GM21367 (cell line): ENCODE measurements at regions not wholly inside any gene's neighbourhood (a gene's known extent, or its start where the extent isn't known, plus 50 kb on each side); places are given as distances from the start of the nearest gene placed in this dataset.

ENCODE experiments used
- ATAC-seq: cut with Tn5 transposase; IDR thresholded peaks from one replicate; pipeline ENCODE4 v1.9.1; 2021; ENCODE audit not compliant: unreplicated experiment

DNA sequence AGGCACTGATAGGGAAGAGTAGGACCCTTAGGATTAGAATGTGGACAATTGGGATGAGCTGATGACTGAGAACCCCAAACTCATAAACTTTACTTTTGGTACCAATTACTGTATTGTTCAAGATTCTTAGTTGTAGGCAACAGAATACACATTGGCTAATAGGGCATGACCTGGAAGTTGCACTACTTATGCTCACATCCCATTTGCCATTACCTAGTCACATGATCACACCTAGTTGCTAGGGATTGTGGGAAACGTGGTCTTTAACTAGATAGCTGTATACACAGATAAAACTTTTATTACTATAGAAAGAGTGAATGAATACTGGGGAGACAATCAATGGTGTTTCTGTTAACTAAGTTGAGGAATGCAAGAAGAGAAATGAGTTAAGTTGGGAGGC, 113.4 kb upstream of the AKIRIN2 start:
- ATAC-seq, result no peak

DNA sequence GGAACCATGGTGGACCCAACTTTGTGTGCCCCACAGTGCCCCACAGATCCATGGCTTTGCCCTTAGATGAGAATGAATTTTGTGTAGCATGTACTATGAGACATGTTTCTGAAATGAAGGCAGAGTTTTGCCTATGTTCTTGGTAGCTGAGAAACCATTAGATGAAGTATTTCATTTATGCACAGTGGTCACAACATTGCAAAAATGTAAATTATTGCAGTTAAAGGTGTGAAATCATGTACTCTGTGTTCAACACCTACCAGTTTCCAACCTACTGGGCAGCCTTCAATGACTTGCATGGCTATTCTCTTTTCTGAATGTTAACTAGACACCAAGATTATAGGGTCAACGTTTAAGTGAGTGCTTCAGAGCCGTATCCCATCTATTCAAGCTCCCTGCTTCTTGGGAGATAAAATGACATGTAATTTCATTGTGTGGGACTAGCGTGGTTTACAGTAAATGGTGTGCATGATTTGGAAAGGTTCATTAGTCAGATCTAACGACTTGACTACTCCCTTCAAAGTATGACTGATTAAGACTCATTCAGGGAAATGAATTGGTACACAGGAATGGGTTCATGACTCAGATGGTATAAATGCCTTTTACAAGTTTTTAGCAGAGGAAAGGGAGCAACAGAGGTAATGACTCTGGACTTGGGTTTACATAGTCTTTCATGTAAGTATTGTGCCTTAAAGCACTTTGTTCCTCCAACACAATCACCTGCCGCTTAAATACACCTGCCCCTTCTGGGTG, 106.1 kb upstream of the AKIRIN2 start:
- ATAC-seq, result no peak

DNA sequence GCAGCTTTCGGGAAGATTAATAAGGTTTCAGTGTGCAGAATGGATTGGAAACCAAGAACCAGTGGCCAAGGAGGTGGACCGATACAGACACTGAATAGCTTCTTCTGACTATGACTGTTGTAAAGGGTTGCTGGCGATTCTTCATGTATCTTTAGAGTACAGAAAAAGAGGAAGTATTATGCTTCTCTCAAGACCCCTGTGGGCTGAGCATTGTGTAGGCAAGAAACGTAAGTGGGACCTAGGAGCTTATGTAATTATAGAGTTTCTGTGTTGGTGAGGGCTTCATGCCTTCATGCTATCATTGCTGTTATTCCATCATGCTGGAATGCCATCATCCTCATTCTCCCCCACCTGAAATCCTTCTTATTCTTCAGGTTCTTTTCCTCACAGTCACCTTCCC, 105.4 kb upstream of the AKIRIN2 start:
- peak; percentile 79 for ATAC-seq

DNA sequence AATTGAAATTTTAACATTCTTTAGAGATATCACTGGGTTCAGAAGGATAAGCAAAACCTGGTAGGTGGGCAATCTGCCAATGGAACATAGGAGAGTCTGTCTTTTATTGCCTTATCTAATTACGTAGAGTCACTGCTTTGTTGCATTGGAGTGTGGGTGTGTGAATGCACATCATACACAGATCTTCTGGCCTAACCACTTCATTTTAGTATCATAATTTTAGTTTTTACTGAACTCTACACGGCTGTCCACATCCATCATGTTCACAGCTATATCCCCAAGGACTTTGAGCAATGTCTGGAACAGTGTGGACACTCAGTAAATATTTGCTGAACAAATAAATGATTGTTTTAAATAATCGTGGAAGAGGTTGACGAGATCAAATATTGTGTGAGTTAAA, 104.6 kb upstream of the AKIRIN2 start:
- no peak for ATAC-seq

DNA sequence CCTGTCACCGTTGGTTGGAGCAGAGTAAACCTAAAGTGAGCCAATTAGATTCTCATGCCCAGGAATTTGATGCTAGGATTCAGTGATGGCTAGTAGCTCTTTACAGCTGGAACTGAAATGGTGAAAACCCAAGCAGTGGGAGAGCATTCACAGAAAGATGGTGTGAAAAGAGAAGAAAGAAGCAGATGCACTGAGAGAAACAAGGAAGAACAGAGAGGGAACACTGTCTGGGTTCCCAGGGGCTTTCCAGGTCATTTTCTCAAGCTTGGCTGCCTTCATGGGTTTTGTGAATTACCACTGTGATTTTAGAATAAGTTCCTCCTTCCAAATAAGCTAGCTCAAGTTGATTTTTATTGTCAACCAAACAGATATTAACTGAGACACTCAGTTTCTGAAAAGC, 104.1 kb upstream of the AKIRIN2 start:
- no peak for ATAC-seq

DNA sequence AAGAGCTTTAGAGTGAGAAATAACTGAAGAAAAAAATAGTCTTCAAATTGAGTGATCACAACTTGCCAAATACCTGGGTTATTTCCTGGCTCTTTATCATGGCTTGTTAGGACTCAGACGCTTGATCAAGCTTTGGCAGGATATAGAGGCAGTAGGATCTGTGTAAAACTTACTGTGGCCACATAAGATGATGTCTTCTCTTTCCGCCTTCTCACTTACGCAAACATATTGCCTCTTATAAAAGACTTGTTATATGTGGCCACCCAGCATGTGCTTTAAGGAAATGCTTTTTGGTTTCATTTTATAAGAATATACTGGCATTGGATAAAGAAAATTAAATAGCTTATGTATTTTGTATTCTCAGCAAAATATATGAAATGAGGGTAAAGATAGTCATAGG, 101.8 kb upstream of the AKIRIN2 start:
- no peak for ATAC-seq

DNA sequence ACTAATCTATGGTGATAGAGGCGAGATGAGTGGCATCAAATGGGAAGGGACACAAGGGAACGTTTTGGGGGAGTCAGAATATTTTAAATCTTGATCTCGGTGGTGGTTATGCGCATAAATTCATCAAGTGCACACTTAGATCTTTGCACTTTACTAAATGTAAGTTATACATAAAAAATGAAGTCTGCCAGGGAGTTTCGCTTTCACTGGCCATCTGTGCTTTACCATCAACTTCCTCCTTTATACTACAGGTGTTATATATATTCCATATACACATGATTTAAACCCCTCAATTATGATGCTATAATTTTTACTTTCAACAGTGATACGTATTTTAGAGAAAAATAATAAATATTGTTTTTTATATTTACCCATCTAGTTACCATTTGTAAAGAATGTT, 97.6 kb upstream of the AKIRIN2 start:
- peak; percentile 38 for ATAC-seq

DNA sequence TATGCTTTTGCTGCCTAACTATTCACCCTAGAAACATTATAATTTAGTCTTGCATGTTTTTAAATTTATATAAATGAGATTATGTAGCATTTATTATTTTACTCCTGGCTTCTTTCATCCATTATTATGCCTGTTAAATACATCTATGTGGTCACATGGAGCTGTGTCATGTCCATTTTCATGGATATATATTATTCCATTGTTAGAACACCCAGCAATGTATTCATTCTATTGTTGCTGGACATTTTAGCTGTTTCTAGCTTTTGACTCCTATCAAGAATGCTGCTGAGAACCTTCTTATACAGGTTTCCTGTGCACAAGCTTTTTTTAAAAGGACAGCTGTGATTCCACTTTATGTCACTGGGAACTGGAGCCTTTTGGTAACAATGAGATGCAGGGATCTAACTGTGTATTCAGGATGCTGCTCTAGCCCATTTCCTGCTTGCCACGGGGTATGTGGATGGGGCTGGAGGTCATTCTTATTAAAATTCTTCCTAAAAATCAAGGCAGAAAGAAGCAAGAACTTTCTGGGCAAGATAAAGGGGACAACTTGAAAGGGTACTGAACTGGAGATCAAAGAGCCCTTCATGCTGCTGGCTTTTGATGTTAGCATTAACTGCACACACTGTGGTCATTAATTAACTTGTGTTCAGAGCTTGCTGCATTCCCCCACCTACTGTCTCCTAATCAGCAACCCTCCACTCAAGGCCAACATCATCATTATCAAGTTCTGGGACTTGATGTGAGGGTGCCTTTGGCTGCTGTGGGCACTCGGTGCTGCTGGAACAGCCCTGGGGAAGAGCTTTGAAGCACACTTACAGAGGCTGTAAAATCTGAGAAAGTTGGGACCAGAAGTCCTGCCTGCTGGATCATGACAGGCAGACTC, 96.6 kb upstream of the AKIRIN2 start:
- ATAC-seq, result no peak

DNA sequence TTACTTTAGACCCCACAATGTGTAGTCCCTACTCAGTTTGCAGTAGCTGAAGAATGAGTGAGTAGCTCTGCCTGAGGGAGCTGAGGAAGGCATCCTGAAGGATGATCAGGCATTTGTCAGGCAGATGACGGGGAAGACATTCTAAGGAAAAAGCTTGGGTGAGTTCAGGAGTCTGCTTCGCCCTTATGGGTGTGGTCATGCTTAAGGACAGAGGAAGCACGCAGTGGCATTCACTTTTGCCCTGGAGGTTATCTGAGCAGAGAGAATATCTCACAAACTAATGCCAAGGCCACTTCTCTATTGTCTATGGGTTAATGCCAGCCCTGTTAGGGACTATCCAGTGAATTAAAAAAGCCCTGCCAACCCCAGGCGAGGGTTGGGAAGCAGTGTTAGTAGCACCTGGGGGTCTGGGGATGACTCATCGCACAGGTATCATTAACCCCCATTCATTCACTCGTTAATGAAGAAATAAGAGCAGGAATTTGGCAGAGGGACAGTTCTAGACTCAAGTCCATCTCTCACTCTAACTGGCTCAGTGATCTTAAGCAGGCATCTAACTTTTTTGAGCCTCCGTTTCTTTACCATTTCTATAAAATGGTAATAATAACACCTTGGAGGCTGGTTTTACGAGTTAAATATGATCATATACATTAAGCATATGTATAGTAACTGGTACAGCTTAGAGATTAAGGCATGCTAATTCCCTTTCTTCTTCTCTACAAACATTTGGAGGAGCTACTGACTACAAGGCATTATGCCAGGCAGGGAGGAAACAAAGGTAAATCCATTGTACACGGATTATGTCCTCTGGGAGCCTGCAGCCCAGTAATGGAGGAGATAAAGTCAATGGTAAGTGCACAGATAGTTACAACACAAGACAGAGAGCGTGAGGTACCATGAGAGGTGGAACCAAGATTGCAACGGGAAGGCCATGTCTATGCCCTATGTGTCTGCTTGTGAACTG, 93.2 kb upstream of the AKIRIN2 start:
- ATAC-seq, result no peak

DNA sequence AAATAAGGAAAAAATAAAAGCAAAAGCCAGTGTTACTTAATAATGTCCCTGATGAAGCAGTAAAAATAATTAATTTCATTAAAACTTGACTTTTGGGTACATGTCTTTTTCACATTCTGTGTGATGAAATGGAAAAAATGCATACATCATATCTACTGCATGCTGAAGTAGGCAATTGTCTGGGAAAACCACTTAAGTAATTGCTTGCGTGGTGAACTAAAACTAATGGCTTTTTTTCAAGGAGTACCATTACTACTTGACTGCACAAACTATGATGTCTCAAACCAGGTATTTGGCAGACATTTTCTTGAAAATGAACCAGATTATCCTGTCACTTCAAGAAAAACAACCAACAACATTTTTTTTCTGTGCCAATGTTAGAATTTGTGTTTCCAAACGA, 91.3 kb upstream of the AKIRIN2 start:
- ATAC-seq, result no peak

DNA sequence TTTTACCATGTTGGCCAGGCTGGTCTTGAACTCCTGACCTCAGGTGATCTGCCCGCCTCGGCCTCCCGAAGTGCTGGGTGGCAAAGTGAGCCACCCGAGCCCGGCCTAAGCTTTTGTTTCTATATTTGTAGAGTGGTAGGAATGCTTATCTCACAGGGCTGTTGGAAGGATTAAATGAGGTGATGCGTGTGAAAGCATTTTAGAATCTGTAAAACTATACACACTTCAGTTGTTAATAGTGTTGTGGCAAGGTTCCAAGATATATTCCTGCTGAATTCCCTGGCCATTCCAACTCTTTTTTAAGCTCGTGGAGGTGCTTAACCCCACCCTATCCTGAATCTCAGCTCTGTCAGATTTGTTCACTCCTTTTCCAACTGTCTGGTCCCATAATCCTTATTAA, 89.9 kb upstream of the AKIRIN2 start:
- no peak for ATAC-seq

DNA sequence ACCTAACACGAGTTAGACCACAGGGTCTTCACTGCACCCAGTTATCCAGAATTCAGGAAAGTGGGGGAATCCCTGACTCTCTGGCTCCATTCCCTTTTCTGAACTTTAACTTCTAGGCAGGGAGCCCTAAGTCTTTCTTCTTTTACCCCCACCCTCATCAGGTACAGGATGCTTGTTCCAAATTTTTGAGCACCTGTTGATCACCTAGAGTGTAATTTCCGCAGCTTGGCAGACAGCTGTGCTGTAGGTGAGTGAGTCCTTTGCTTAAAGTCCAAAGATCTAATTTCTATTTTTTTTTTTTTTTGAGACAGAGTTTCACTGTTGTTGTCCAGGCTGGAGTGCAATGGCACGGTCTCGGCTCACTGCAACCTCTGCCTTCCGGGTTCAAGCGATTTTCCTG, 89.5 kb upstream of the AKIRIN2 start:
- no peak for ATAC-seq

DNA sequence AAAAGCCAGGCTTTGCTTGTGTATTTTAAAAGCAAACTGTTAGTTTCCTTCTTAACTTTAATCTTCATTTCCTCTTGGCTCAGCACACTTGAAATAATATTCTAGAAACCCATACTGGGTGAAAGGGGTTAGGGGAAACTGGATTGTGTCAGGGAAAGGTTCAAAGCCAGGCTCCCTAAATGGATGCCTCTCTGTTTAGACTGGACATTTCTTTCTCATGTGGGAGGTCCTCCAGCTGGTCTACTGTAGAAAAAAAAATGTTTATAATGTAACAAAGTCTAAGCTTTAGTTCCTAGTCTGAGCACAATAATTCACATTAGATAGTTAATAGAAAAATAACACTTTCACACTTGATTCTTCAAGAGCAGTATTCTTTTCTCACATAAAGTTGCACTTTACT, 89.0 kb upstream of the AKIRIN2 start:
- ATAC-seq, result no peak

DNA sequence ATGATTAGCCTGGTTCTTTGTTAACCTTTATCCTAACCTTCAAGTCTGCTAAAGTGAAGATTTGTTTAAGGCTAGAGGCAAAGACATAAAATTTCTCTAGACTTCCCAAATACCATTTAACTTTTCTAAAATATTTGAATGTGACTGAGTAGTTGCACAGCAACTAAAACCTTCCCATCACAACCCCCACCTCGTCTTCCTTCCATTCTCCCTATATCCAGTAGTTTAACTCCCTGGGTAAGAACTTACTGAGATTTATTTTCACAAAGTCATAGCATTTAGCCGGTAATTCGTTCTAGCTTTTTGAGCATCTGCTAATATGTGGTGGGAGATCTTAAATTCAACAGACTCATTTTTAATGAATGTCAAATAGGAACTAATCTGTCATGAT, 87.9 kb upstream of the AKIRIN2 start:
- no peak for ATAC-seq

DNA sequence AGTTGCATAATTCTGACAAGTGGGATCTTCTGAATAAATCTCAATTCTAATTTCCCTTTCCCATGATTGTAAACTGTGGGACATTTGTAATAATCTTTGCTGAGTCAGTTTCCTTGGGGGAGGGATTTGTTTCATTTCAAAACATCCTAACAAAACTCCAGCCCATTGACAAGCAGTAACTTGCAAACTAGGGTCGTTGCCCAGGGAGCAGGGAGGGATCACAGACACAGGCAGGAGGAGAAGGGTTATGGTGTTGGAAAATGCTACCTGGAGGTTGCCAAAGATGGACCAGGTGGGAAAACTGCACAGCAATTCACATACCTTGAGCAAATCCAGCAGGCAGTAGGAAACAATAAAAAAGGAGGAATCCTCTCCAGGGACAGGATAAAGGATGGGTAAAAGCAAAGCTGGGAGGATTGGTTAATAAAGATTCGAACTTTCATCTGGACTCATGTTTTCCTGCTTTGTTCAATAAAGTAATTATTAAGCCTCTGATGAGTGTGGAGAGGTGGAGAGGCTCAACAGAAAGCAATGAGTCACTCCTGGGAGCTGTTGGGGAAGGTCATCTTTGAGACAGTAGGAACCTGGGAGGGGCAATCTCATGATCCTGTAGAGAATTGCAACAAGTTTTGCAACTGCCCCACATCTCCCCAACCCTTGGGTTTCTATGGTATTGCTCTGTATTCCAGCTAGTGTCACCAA, 87.3 kb upstream of the AKIRIN2 start:
- ATAC-seq, result no peak

DNA sequence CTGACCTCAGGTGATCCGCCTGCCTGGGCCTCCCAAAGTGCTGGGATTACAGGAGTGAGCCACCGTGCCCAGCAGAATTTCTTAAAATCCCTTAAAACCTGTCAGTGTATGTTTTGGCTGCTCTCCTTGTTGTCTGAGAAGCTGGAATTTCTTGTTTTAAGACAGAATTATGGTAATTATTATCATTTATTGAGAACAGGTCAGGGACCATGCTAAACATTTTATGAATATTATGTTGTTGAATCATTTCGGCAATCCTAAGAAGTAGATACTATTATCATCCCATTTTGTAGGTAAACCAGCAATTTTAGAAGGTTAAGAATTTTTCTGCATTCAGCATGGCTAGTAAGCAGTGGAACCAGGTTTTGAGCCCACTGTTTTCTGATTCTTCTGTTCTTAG, 86.1 kb upstream of the AKIRIN2 start:
- no peak for ATAC-seq

DNA sequence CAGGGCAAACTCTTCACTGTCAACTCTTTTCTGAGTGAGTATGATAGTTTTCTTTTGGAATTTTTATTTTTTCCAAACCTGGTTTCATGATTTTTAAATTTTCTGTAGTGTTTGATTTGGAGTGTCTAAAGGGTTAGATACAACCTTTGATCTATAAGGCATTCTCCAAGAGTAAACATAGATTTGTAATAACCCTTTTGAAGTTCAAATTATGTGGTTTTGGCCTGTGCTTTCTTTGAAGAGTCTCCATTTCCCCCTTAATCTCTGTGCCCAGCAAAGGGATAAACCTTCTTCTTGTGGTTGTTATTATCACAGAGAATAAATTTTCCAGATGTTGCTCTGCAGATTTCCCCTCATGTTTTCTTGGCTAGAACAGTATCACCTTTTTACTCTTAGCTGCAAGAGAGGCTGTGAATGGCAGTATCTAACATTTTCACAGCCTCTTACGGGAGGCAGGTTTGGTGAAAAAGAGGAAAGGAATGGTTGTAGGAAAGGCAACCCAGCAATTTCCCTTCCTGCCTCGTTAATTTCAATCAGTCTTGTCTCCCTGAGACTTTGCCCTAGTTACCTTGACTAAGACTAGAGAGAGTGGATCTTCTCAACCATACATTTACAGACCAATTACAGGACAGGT, 83.3 kb upstream of the AKIRIN2 start:
- ATAC-seq, result no peak

DNA sequence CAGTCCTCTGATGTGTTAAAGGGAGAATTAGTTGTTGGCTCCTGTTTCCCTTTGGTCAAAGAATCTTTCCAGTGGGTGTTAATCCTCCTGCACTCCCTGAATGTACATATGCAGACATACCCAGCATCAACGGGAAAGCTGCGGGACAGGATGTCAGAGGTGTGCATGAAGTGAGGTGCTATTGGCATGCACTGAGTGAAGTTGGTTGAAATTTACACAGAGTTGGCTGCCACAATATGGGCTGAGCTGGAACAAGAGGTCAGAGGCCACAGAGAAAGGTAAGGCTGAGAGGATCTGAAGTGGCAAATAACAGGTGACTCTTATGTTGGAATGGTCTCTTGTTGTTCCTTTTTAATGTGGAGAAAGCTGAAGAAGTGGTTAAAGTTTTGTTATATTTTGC, 82.7 kb upstream of the AKIRIN2 start:
- no peak for ATAC-seq

DNA sequence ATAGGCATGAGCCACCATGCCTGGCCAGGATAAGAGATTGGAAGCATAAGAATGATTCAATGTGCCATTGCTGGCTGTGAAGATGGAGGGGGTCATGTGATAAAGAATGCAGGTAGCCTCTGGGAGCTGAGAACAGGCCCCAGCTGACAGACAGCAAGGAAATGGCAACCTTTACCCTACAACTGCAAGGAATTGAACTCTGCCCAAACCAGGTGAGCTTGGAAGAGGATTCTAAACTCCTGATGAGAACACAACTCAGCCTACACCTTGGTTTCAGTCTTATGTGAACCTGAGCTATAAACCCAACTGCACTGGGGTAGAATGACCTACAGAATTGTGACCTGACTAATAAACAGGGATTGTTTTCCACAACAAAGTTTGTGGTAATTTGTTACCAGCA, 82.0 kb upstream of the AKIRIN2 start:
- ATAC-seq, result no peak

DNA sequence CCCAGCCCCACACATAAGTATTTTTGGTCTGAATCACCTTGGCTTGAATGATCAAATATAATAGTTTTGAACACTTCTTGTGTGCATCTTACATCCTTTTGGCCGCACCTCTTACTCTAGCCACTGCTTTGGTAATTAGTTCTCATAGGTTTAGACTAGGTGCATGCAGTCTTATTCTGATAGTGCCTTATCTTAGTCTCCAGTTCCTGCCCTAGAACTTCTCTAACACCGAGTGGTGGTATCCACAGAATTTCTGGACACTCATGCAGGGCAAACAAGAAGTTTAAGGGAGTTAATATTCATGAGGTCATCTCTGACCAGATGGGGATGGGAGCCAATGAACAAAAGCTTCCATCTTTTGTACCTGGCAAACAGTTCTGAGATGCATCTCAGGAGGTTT, 77.5 kb upstream of the AKIRIN2 start:
- ATAC-seq, result no peak
